ENCODE measurements at regions not wholly inside any gene's neighbourhood (a gene's known extent, or its start where the extent isn't known, plus 50 kb on each side); places are given as distances from the start of the nearest gene placed in this dataset.

DNA sequence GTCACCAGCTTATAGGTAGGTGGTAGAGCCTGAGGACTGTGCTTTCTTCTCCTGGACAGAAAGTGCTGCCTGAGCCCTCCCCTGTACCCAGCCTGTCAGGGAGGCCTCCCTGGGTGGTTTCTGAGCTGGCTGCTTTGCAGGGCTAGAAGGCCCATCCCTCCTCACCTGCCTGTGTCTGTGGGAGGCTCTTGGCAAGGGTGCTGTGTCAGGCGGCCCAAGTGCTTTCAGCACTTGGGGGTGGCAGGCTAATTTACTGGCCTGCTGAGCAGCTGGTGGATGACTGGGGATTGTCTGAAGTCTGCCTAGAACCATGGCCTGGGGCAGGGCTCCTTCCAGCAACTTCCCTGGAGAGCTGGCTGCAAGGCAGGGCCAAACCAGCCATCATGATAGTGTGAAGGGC is 139.0 kb upstream of the NAV2 start:
- Histone ChIP-seq H3K27me3 (no peaks in the 10 kb centered on the region), H3K4me3 (no peak overlapping the region), H3K27ac (no peak overlapping the region), H3K9me3 (no peaks in the 10 kb centered on the region), H3K36me3 (no peaks in the 10 kb centered on the region), H3K4me1 (peaks cover 0 to 48% of the 10 kb centered on the region in 2 donors)
- no peak for DNase-seq (ENCODE audit: low spot score)
- no peak for TF ChIP-seq CTCF (IDR thresholded peaks at IDR 0.05)

DNA sequence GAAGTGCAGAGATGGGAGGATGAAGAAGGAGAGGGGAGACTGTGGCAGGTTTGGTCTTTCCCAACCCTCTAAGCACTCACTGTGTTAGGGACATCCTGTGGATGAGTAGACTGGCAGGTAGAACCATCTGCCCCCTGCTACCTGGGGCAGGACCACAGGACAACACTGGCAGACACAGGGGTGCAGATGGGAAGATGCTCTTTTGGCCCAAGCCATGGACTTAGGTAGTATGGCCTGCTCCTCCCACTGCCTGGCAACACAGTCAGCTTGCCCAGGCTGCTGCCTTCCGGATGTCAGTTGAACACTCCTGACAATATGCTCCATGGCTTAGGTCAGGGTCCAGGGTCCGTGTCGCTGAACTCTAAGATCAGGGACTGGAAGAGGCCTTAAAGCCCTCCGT is 140.7 kb upstream of the NAV2 start:
- Histone ChIP-seq H3K9me3 (no peaks in the 10 kb centered on the region), H3K27me3 (no peaks in the 10 kb centered on the region), H3K4me3 (no peak overlapping the region), H3K36me3 (no peaks in the 10 kb centered on the region), H3K4me1 (peaks cover 0 to 30% of the 10 kb centered on the region in 2 donors), H3K27ac (no peak overlapping the region)
- TF ChIP-seq CTCF (IDR thresholded peaks at IDR 0.05) = no peak
- no peak for DNase-seq (ENCODE audit: low spot score)

- no peaks in the 10 kb centered on the region for H3K9me3 ChIP-seq
- H3K36me3 ChIP-seq = no peaks in the 10 kb centered on the region
- no peaks in the 10 kb centered on the region for H3K27me3 ChIP-seq
- no peak for TF ChIP-seq CTCF (IDR thresholded peaks at IDR 0.05)
- H3K4me1 ChIP-seq = peaks cover 0 to 22% of the 10 kb centered on the region in 2 donors
- DNase-seq (ENCODE audit: low spot score) = no peak
- H3K27ac ChIP-seq = no peak overlapping the region
- no peak overlapping the region for H3K4me3 ChIP-seq
Measured at GRCh38 chr11:19570889-19571288, 141.7 kb upstream of the NAV2 start.

DNA sequence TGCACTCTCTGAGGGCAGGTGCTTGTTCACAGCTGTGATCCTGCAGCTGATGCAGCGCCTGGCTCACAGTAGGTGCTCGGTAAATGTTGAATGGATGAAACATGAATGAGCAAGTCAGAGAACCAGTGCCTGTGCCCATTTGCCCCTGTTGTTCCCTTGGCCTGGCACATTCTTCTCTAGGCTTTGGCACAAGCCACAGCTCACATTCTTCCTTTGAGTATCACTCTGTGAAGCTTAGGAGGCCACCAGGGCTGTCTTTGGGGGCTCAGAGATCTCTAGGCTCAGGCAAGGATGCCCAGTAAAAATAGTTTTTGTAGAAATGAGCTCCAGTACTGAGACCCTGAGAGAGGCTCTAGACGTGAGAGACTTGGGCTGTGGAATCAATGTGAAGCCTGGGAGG is 144.6 kb upstream of the NAV2 start:
- no peak overlapping the region for H3K27ac ChIP-seq
- no peaks in the 10 kb centered on the region for H3K27me3 ChIP-seq
- DNase-seq (ENCODE audit: low spot score) = no peak
- H3K36me3 ChIP-seq = no peaks in the 10 kb centered on the region
- no peaks in the 10 kb centered on the region for H3K9me3 ChIP-seq
- H3K4me1 ChIP-seq = peaks cover 0 to 8% of the 10 kb centered on the region in 2 donors
- H3K4me3 ChIP-seq = no peak overlapping the region
- TF ChIP-seq CTCF (IDR thresholded peaks at IDR 0.05) = no peak

GRCh38 chr11:19566583-19567379 is 145.9 kb upstream of the NAV2 start:
- Histone ChIP-seq H3K27ac (no peak overlapping the region), H3K4me1 (peaks cover 0 to 5% of the 10 kb centered on the region in 2 donors), H3K4me3 (no peak overlapping the region), H3K9me3 (no peaks in the 10 kb centered on the region), H3K36me3 (no peaks in the 10 kb centered on the region), H3K27me3 (no peaks in the 10 kb centered on the region)
- no peak for TF ChIP-seq CTCF (IDR thresholded peaks at IDR 0.05)
- DNase-seq (ENCODE audit: low spot score) = no peak

DNA sequence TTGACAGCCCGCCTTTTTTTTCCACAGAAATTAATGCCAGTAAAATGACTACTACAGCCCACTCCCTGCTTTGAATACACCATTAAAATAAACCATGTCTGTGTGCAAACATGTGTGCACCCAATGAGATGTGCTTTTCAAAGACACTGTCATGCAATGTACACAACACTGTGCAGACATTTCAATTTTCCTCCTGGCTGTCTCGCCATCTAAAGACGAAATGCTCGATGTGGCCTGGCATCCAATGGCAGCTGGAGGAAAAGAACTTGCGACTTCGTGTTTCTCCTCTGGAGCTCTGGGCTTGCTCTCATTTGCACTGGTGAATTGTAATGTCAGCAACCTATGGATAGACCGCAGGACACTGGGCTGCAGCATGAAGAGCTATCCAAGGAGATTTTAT is 147.0 kb upstream of the NAV2 start:
- no peaks in the 10 kb centered on the region for H3K9me3 ChIP-seq
- peak; percentile 56 for DNase-seq (ENCODE audit: low spot score)
- no peaks in the 10 kb centered on the region for H3K36me3 ChIP-seq
- H3K27ac ChIP-seq = no peak overlapping the region
- H3K4me3 ChIP-seq = no peak overlapping the region
- H3K4me1 ChIP-seq = peaks cover 0 to 5% of the 10 kb centered on the region in 2 donors
- no peaks in the 10 kb centered on the region for H3K27me3 ChIP-seq
- TF ChIP-seq CTCF (IDR thresholded peaks at IDR 0.05) = no peak

Measured in right atrium auricular region (tissue), 2 donors.